Activated CD8-positive, alpha-beta T cell treated with anti-CD3 and anti-CD28 coated beads for 36 hours (primary cell): ENCODE measurements at regions not wholly inside any gene's neighbourhood (a gene's known extent, or its start where the extent isn't known, plus 50 kb on each side); places are given as distances from the start of the nearest gene placed in this dataset.

Source experiments
- ATAC-seq: fragments of 200-7000 bp; cut with Tn5 transposase; one replicate; pipeline ENCODE4 v1.10.0; 2021; ENCODE audit warnings: mild to moderate bottlenecking, moderate library complexity
- CTCF ChIA-PET: fragments of 350-600 bp; sonication (Branson Sonifier 250); formaldehyde crosslinking; loops from one replicate; lab custom pipeline; 2021; ENCODE audit warnings: antibody characterized with exemption; lab: Charles Lee
- POLR2A ChIA-PET: fragments of 350-600 bp; sonication (Branson Sonifier 250); formaldehyde crosslinking; loops from one replicate; lab custom pipeline; 2021; ENCODE audit warnings: antibody characterized with exemption; lab: Charles Lee
- DNase-seq: peaks from one replicate; pipeline ENCODE4 v3.0.0-alpha.2; 2020
- H3K27ac Mint-ChIP-seq: one replicate; pipeline ENCODE4 v1.8.0; 2021; ENCODE audit warnings: mild to moderate bottlenecking, mixed read lengths
- H3K27me3 Mint-ChIP-seq: one replicate; pipeline ENCODE4 v1.8.0; 2021; ENCODE audit warnings: mixed read lengths
- H3K36me3 Mint-ChIP-seq: one replicate; pipeline ENCODE4 v1.8.0; 2021; ENCODE audit warnings: low read depth, mixed read lengths
- H3K4me1 Mint-ChIP-seq: one replicate; pipeline ENCODE4 v1.8.0; 2021; ENCODE audit warnings: low read depth, mixed read lengths
- H3K4me3 Mint-ChIP-seq: one replicate; pipeline ENCODE4 v1.8.0; 2021; ENCODE audit warnings: mild to moderate bottlenecking, moderate library complexity, mixed read lengths
- H3K9me3 Mint-ChIP-seq: one replicate; pipeline ENCODE4 v1.8.0; 2021; ENCODE audit warnings: mixed read lengths
- intact Hi-C: fragments of 100-400 bp; cut with micrococcal nuclease; formaldehyde crosslinking; loops from one replicate; pipeline ENCODE4 v1.10.0; 2022
- TF ChIP-seq, protein P1 (sequence below): fragments of 200-600 bp; IDR thresholded peaks from one replicate; pipeline ENCODE4 v1.8.0; 2022; ENCODE audit warnings: antibody characterized with exemption, mild to moderate bottlenecking

DNA sequence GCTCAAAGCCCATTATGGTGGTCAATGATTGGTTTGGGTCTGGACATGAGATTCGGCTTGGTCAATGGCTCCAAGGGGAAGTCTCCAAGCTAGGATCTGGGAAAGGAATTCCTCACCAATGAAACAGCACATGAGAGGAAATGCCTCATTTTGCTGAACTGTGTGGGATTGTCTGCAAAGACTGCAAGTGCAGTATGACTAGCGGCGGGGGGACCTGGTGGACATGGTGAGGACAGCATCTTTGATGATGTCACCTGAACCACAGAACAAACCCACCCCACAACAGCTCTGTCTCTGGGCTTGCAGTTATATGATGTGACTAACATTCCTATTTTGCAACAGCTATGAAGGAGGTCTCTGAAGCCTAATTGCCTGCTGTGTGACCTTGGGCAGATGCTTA lies 50.6 kb upstream of the NKD1 start:
- ChIA-PET POLR2A (interaction anchor here (0.6 kb wide), 1 partner anchor 358 kb away, joined by 3 read pairs; no protein-coding TSS in a partner anchor), CTCF (no interaction called here)
- TF ChIP-seq, protein P1, sequence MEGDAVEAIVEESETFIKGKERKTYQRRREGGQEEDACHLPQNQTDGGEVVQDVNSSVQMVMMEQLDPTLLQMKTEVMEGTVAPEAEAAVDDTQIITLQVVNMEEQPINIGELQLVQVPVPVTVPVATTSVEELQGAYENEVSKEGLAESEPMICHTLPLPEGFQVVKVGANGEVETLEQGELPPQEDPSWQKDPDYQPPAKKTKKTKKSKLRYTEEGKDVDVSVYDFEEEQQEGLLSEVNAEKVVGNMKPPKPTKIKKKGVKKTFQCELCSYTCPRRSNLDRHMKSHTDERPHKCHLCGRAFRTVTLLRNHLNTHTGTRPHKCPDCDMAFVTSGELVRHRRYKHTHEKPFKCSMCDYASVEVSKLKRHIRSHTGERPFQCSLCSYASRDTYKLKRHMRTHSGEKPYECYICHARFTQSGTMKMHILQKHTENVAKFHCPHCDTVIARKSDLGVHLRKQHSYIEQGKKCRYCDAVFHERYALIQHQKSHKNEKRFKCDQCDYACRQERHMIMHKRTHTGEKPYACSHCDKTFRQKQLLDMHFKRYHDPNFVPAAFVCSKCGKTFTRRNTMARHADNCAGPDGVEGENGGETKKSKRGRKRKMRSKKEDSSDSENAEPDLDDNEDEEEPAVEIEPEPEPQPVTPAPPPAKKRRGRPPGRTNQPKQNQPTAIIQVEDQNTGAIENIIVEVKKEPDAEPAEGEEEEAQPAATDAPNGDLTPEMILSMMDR = no peak
- H3K36me3 Mint-ChIP-seq = no peaks in the 10 kb centered on the region
- H3K27ac Mint-ChIP-seq = no peak overlapping the region
- H3K4me3 Mint-ChIP-seq = no peak overlapping the region
- intact Hi-C loops = no loop called here
- ATAC-seq (no peak), DNase-seq (peak; percentile 6)
- H3K9me3 Mint-ChIP-seq = no peaks in the 10 kb centered on the region
- H3K27me3 Mint-ChIP-seq = no peaks in the 10 kb centered on the region
- H3K4me1 Mint-ChIP-seq = no peaks in the 10 kb centered on the region

DNA sequence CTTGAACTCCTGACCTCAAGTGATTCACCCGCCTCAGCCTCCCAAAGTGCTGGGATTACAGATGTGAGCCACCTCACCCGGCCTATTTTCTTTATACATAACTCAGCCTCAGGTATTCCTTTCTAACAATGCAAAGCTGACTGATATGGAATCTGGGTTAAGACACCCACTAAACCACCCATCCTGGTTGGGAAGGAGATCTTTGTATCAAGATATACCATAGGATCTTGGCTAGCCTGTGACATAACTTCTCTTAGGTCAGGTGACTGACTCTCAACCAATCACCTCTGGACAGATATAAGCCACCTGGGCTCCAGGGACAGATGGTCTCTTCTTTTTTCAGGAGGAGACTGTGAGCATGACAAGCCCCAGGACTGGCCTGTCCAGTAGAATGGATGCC lies 51.2 kb upstream of the NKD1 start:
- TF ChIP-seq, protein P1 = no peak
- Mint-ChIP-seq H3K36me3 (no peaks in the 10 kb centered on the region), H3K4me3 (no peak overlapping the region), H3K4me1 (no peaks in the 10 kb centered on the region), H3K27me3 (no peaks in the 10 kb centered on the region), H3K9me3 (no peaks in the 10 kb centered on the region), H3K27ac (no peak overlapping the region)
- no peak for ATAC-seq
- ChIA-PET CTCF (no interaction called here), POLR2A (no interaction called here)
- intact Hi-C loops = no loop called here
- DNase-seq = no peak

DNA sequence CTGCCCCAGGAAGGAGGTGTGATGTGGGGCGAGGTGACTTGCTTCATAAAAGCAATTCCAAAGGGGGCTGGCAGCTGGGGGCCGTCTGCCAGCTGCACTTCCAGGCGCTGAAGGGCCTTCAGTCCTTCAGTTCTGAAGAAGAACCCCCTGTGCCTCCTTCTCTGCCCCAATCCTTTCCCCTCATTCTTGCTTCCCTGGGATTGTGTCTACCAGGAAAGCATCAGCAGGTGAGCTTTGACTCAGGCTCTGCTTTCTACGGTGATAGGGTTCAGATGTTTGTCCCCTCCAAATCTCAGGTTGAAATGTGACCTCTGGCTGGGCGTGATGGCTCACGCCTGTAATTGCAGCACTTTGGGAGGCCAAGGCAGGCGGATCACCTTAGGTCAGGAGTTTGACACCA lies 52.5 kb upstream of the NKD1 start:
- intact Hi-C loops = no loop called here
- no peak overlapping the region for H3K27ac Mint-ChIP-seq
- H3K4me3 Mint-ChIP-seq = no peak overlapping the region
- TF ChIP-seq, protein P1 = no peak
- ATAC-seq (no peak), DNase-seq (no peak)
- H3K4me1 Mint-ChIP-seq = no peaks in the 10 kb centered on the region
- CTCF ChIA-PET = no interaction called here
- no peaks in the 10 kb centered on the region for H3K9me3 Mint-ChIP-seq
- POLR2A ChIA-PET = no interaction called here
- H3K36me3 Mint-ChIP-seq = no peaks in the 10 kb centered on the region
- no peaks in the 10 kb centered on the region for H3K27me3 Mint-ChIP-seq

DNA sequence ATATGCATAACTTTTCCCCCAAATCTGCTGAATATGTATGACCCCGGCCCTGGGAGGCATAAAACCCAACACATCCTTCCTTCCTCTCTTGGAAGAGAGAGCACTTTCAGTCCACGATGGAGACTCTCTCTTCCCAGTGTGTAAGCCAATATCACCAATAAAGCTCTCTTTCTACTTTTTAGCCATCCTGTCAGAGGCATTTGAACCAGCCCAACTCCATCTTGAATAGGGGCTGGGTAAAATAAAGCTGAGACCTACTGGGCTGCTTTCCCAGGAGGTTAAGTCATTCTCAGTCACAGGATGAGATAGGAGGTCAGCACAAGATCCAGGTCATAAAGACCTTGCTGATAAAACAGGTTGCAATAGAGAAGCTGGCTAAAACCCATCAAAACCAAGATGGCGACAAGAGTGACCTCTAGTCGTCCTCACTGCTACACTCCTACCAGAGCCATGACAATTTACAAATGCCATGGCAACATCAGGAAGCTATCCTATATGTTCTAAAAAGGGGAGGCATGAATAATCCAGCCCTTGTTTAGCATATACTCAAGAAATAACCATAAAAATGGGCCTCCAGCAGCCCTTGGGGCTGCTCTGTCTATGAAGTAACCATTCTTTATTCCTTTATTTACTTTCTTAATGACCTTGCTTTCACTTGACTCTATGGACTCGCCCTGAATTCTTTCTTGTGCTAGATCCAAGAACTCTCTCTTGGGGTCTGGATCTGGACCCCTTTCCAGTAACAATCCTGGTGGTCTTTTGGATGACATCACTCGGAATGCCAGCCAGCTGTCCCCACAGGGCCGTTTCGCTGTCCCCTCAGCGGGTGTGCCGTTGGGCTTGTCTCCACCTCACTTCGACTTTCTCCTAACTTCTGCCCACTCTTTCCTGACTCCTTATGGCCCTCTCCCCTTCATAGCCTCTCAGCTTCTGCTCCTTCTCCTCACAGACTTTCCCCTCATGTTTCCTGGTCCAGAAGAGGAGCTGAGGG lies 53.4 kb upstream of the NKD1 start:
- intact Hi-C loops = no loop called here
- Mint-ChIP-seq H3K27me3 (peaks cover 2% of the 10 kb centered on the region), H3K9me3 (no peaks in the 10 kb centered on the region), H3K4me3 (no peak overlapping the region), H3K4me1 (no peaks in the 10 kb centered on the region), H3K27ac (no peak overlapping the region), H3K36me3 (no peaks in the 10 kb centered on the region)
- ChIA-PET CTCF (interaction anchor here (0.6 kb wide), 1 partner anchor 171 kb away, joined by 3 read pairs; no protein-coding TSS in a partner anchor), POLR2A (no interaction called here)
- no peak for DNase-seq
- TF ChIP-seq, protein P1 = no peak
- ATAC-seq = no peak

DNA sequence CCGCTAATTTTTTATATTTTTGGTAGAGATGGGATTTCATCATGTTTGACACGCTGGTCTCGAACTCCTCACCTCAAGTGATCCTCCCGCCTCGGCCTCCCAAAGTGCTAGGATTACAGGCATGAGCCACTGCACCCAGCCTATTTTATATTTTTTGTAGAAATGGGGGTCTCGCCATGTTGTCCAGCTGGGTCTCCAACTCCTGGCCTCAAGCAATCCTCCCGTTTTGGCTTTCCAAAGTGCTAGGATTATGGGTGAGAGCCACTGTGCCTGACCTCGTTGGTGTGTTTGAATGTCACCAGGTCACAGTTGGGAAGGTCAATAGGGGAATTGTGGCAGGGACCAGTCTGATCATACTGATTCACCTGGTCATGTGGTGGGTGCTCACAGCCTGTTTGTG lies 56.7 kb upstream of the NKD1 start:
- Mint-ChIP-seq H3K4me1 (no peaks in the 10 kb centered on the region), H3K27ac (no peak overlapping the region), H3K9me3 (no peaks in the 10 kb centered on the region), H3K4me3 (no peak overlapping the region), H3K36me3 (no peaks in the 10 kb centered on the region), H3K27me3 (peaks cover 2% of the 10 kb centered on the region)
- ChIA-PET POLR2A (no interaction called here), CTCF (no interaction called here)
- ATAC-seq (no peak), DNase-seq (no peak)
- intact Hi-C loops = no loop called here
- TF ChIP-seq, protein P1 = no peak
